A673 (cell line): ENCODE measurements at regions not wholly inside any gene's neighbourhood (a gene's known extent, or its start where the extent isn't known, plus 50 kb on each side); places are given as distances from the start of the nearest gene placed in this dataset.

Source experiments
- EZH2 ChIP-seq: fragments of 200-600 bp; sonication (generic); IDR thresholded peaks from 2 replicates; pipeline ENCODE4 v1.6.1; 2017; ENCODE audit warnings: borderline replicate concordance, low read depth, mild to moderate bottlenecking, mixed read lengths, antibody characterized with exemption, low read length; ENCODE audit not compliant: poor library complexity, severe bottlenecking
- TF ChIP-seq, protein P1 (sequence below): fragments of 300-800, 200-600 bp; sonication (generic); conservative IDR thresholded peaks from 2 replicates; pipeline ENCODE4 v1.5.1; 2017; ENCODE audit warnings: low read depth, mild to moderate bottlenecking, antibody characterized with exemption, low read length, moderate library complexity, mixed read lengths

DNA sequence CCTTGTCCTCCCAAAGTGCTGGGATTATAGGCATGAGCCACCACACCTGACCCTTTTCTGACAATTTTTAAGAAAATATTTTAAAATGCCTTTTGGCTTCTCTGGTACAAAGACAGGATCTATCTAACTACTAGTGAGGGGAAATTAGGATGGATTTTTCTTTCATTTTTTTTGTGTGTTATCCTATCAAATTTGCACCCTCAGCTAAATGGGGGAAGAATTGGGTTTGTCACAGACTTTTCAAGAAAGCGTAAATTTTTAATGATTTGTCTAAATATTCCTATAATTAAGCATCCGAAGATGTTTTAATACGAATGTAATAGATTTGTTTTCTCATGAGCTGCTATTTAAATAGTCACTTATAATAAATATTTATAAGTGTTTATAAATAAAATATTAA lies 340.0 kb upstream of the ETAA1 start:
- TF ChIP-seq, protein P1, sequence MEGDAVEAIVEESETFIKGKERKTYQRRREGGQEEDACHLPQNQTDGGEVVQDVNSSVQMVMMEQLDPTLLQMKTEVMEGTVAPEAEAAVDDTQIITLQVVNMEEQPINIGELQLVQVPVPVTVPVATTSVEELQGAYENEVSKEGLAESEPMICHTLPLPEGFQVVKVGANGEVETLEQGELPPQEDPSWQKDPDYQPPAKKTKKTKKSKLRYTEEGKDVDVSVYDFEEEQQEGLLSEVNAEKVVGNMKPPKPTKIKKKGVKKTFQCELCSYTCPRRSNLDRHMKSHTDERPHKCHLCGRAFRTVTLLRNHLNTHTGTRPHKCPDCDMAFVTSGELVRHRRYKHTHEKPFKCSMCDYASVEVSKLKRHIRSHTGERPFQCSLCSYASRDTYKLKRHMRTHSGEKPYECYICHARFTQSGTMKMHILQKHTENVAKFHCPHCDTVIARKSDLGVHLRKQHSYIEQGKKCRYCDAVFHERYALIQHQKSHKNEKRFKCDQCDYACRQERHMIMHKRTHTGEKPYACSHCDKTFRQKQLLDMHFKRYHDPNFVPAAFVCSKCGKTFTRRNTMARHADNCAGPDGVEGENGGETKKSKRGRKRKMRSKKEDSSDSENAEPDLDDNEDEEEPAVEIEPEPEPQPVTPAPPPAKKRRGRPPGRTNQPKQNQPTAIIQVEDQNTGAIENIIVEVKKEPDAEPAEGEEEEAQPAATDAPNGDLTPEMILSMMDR, result no peak
- TF ChIP-seq EZH2, result no peak
